Stimulated activated naive CD8-positive, alpha-beta T cell treated with anti-CD3 and anti-CD28 coated beads, Interleukin-15, amount 100 ng/mL, for 72 hours (primary cell): ENCODE measurements at regions not wholly inside any gene's neighbourhood (a gene's known extent, or its start where the extent isn't known, plus 50 kb on each side); places are given as distances from the start of the nearest gene placed in this dataset.

Source experiments
- ATAC-seq: fragments of 150-1000 bp; cut with Tn5 transposase; 2 replicates; pipeline ENCODE4 v1.10.0; 2021; ENCODE audit warnings: mild to moderate bottlenecking, moderate library complexity
- DNase-seq, 2 donors: peaks; one replicate each; pipeline ENCODE4 v3.0.0; 2021 to 2022
- H3K27ac Mint-ChIP-seq, 2 donors: one replicate each; pipeline ENCODE4 v1.8.0; 2022; ENCODE audit warnings: mild to moderate bottlenecking in 2 of 2, mixed read lengths in 2 of 2, moderate library complexity in 2 of 2
- H3K27me3 Mint-ChIP-seq: one replicate; pipeline ENCODE4 v1.8.0; 2022; ENCODE audit warnings: mixed read lengths
- H3K4me1 Mint-ChIP-seq: one replicate; pipeline ENCODE4 v1.8.0; 2022; ENCODE audit warnings: mild to moderate bottlenecking, mixed read lengths
- H3K4me3 Mint-ChIP-seq, 2 donors: one replicate each; pipeline ENCODE4 v1.8.0; 2022; ENCODE audit warnings: mild to moderate bottlenecking in 2 of 2, mixed read lengths in 2 of 2, moderate library complexity in 1 of 2
- H3K9me3 Mint-ChIP-seq, 2 donors: one replicate each; pipeline ENCODE4 v1.8.0; 2022; ENCODE audit warnings: mixed read lengths in 2 of 2

DNA sequence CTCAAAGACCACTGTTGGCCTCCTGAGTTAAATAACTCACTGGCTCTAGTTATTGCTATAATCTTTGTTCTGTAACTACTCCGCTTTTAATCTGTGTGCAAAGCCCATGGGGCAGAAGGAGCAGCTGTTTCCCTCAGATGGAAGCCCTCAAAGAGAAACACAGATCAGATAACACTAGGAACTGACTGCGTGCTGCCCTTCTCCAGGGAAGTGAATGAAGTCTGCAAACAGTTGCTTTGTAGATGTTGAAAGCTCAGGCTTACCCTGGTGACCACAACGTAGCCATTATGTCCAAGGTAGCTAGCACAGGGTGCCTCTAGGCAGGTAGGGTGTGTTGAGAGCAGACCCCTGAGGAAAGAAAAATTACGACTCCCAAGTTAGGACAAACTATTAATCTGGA is 152.3 kb upstream of the STAC start:
- Mint-ChIP-seq H3K4me3 (no peak overlapping the region), H3K9me3 (no peaks in the 10 kb centered on the region), H3K27me3 (no peaks in the 10 kb centered on the region), H3K4me1 (no peaks in the 10 kb centered on the region), H3K27ac (no peak overlapping the region)
- ATAC-seq (no peak), DNase-seq (no peak)

DNA sequence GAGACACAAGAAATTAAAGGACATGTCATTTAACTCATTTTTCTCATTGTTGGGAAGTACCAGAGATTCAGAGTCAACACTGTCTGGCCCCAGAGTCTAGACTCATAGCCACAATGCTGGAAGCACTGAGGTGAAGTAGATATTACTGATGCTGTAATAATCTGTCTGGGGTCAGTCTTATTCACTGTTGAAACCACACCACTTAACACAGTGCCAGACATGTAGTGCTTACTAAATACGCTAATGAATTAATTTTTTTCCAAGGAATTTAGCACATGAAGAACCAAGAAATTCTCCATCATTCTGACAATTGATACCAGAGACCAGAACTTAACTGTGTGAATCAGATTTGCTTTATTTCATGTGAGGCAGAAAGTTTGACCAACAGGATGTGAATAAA is 150.8 kb upstream of the STAC start:
- H3K27me3 Mint-ChIP-seq: no peaks in the 10 kb centered on the region
- no peak for ATAC-seq
- no peak overlapping the region for H3K27ac Mint-ChIP-seq
- H3K4me3 Mint-ChIP-seq: no peak overlapping the region
- H3K9me3 Mint-ChIP-seq: peaks cover 8% of the 10 kb centered on the region in 2 donors
- H3K4me1 Mint-ChIP-seq: no peaks in the 10 kb centered on the region
- no peak for DNase-seq

DNA sequence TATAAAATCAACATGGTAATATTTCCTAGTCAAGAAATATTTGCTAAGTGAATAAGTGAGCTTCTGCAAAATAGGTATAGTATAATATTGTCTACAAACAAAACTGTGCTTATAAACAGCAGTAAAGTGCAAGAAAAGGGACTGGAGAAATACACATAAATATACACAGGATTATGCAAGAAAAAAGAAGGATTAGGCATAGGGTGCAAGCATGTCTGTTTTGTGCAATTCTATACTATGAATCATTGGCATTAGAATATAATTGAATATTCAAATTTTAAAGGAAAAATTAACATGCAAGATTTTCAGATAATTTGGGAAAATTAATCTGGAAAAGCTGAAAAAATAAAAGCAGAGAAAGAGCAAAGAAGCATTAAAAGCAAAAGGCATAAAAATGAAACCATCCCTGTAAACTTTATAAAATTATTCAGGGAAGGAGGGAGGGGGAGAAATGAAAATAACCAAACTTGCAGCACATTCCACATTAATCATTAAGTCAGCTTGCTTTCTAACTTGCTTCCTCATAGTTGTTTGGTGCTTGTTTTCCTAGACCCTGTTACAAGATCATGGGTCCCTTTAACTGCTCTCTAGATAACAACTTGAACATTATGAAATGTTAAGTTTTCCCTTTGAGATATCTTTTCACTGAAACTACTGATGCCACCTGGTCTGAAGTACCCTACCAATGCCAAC is 147.4 kb upstream of the STAC start:
- Mint-ChIP-seq H3K27me3 (no peaks in the 10 kb centered on the region), H3K4me3 (no peak overlapping the region), H3K9me3 (peaks cover 18 to 24% of the 10 kb centered on the region in 2 donors), H3K4me1 (no peaks in the 10 kb centered on the region), H3K27ac (no peak overlapping the region)
- DNase-seq (no peak), ATAC-seq (no peak)

DNA sequence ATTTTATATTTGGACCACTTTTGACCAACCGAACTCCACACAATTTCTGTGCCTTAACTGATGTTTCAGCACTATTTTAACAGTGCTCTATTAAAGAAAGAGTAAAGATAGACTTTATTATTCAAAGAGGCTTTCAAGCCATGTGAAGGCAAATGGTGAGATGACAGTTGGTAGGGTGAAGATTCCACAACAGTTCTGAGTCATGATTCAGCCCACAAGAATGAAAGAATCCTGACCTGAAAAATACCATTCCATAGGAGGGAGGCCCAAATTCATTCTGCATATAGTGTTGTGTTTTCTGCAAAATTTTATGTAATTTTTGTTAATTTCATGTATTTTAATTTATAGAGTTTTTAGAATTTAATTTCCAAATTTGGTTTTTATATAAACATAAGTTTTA is 135.6 kb upstream of the STAC start:
- H3K27ac Mint-ChIP-seq: no peak overlapping the region
- H3K9me3 Mint-ChIP-seq: no peaks in the 10 kb centered on the region
- no peaks in the 10 kb centered on the region for H3K4me1 Mint-ChIP-seq
- DNase-seq (no peak), ATAC-seq (no peak)
- H3K4me3 Mint-ChIP-seq: no peak overlapping the region
- no peaks in the 10 kb centered on the region for H3K27me3 Mint-ChIP-seq

DNA sequence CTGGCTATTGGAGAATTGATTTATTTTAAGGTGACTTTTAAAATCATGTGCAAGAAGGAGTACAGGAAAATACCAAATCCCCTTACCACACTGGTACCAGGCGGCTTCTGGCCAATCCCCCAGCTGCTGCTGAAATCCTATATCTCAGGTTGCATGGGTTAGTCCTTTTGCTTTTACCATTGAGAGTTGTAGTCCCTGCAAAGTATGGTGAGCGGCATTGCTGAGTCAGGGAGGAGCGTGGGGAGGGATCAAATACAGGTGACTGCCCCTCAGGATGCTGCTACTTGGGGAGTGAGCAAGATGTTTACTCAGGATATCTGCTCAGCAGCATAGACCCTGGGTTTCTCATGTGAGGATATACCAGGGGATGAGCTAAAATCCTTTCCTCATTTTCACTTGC is 131.9 kb upstream of the STAC start:
- no peak overlapping the region for H3K4me3 Mint-ChIP-seq
- no peaks in the 10 kb centered on the region for H3K4me1 Mint-ChIP-seq
- H3K27me3 Mint-ChIP-seq: no peaks in the 10 kb centered on the region
- peaks cover 16 to 28% of the 10 kb centered on the region in 2 donors for H3K9me3 Mint-ChIP-seq
- no peak overlapping the region for H3K27ac Mint-ChIP-seq
- ATAC-seq: no peak
- no peak for DNase-seq

DNA sequence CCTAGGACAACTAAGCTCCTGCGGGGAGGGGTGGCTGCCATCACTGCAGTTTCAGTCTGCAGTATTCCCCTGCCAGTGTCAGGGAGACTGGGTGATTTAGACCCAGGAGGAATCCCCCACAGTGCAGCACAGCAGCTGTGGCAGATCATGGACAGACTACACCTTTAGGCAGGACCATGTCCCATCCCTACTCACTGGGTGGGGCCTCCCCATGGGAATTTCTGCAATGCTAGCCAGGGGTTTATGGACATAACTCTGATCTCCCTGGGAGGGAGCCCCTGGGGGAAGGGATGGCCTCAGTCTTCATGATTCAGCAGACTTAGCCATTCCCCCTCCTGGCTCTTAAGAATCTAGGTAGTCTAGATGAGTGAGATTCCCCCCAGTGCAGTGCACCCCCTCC is 130.1 kb upstream of the STAC start:
- ATAC-seq (no peak), DNase-seq (no peak)
- Mint-ChIP-seq H3K27ac (no peak overlapping the region), H3K27me3 (no peaks in the 10 kb centered on the region), H3K9me3 (peaks cover 21 to 35% of the 10 kb centered on the region in 2 donors), H3K4me1 (no peaks in the 10 kb centered on the region), H3K4me3 (no peak overlapping the region)

DNA sequence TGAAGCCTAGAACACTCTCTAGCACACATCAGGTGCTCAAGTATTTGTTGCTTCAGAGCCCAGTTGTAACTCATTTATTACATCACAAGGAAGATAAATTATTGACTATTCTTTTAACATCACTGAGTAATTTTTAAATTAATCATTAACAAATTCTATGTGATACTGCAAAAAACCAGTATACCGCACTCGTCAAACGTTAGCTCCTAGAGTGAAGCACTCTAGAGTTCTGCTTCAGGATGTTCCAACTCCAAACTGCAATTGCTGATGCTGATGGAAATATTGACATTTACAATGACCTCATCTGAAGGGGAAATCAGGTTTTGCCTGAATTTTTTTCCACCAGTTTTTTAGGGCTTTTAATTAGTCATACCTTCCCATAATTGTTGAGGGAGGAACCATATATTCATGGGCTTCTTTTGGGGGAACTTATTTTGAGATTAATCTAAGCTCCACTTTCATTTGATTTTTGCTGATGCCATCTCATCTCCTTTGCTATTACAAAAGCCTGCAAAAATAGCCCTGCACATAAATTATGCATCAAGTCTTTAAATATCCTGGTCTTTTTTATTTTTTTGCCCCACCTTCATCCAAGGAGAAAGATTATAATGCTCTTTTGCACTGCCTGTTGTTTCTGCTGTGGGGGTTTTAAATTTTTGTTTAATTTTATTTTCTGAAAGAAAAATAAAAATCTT is 123.0 kb upstream of the STAC start:
- no peaks in the 10 kb centered on the region for H3K4me1 Mint-ChIP-seq
- ATAC-seq (no peak), DNase-seq (no peak)
- peaks cover 16 to 23% of the 10 kb centered on the region in 2 donors for H3K9me3 Mint-ChIP-seq
- no peaks in the 10 kb centered on the region for H3K27me3 Mint-ChIP-seq
- H3K4me3 Mint-ChIP-seq: no peak overlapping the region
- H3K27ac Mint-ChIP-seq: no peak overlapping the region

DNA sequence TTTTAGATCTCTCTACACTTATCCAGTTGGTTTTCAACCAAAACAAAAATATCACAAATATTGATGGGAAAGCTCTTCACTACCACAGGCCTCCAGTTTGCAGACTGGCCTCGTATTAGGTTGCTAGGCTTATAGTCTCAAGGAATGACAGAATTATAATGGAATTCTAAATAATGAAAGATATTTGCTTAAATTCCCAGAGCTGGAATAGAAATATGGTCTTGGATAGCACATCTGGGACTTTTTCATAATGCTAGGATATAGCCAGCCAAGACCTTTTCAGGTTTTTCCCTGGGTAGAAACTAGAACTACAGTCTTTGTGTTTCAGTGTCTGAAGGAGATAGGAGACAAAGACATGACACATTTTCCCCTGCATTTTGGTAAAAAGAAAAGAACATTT is 121.9 kb upstream of the STAC start:
- ATAC-seq: no peak
- no peaks in the 10 kb centered on the region for H3K27me3 Mint-ChIP-seq
- DNase-seq: no peak
- H3K4me1 Mint-ChIP-seq: no peaks in the 10 kb centered on the region
- peaks cover 13 to 23% of the 10 kb centered on the region in 2 donors for H3K9me3 Mint-ChIP-seq
- no peak overlapping the region for H3K27ac Mint-ChIP-seq
- H3K4me3 Mint-ChIP-seq: no peak overlapping the region

DNA sequence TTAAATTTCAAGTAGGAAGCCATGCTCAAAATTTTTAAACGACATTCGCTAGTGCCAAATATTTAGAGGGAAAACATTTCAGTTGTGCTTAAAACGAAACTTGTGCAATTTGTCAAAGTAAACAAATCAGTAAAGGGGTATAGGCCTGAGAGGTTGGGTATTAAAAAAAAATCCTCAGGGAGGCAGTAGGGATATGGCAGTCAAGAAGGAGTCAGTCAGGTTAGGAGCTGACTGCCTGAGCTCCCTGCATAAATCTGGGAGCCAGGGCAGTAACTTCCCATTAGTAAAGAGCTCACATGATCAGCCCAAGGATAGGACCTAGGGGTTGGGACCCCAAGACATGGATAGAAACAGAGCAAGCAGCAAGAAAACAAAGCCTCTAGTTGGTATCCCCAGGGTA is 120.7 kb upstream of the STAC start:
- Mint-ChIP-seq H3K27ac (peak overlapping the region in 1 of 2 donors; percentile 13), H3K4me3 (no peak overlapping the region), H3K9me3 (peaks cover 14 to 17% of the 10 kb centered on the region in 2 donors), H3K4me1 (no peaks in the 10 kb centered on the region), H3K27me3 (no peaks in the 10 kb centered on the region)
- DNase-seq (no peak), ATAC-seq (no peak)

DNA sequence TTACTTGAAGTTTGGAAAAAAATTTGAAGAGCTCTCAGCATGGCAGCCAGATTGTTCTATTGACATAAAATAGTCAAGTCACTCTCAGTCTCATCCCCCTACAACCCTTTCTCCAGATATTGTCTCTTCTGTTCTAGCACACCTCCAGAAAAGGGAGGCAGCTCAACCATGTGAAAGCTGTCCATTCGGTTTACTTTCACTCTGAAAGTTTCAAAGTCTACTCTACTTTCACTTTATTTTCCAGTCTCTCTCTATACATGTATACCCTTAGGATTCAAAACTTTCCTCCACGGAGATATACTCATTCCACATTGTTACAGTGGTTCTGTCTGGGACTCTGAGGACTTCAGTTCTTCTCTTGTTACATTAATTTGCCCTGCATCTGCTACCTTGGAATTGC is 111.0 kb upstream of the STAC start:
- Mint-ChIP-seq H3K4me3 (no peak overlapping the region), H3K27me3 (no peaks in the 10 kb centered on the region), H3K9me3 (peaks cover 6 to 16% of the 10 kb centered on the region in 2 donors), H3K27ac (no peak overlapping the region), H3K4me1 (no peaks in the 10 kb centered on the region)
- DNase-seq (no peak), ATAC-seq (no peak)

DNA sequence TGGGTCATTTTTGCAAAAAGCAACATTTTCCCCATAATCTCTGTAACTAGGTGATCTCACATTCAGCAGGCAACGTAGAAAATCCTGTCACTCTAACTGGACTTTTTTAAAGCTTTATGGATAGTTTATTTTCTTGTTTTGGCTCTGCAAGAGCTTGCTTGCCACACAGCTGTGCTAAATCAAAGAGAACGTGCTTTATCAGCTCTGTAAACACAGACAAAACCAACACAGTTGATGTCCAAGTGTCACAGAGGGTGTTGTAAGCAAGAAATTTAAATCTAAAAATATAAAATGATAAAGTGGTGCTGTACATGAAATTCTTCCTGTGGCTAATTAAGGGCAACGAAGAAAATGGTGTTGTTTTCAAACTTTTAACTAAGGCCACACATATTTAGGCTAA is 97.5 kb upstream of the STAC start:
- no peak overlapping the region for H3K27ac Mint-ChIP-seq
- no peaks in the 10 kb centered on the region for H3K27me3 Mint-ChIP-seq
- ATAC-seq: no peak
- H3K4me3 Mint-ChIP-seq: no peak overlapping the region
- no peaks in the 10 kb centered on the region for H3K9me3 Mint-ChIP-seq
- DNase-seq: no peak
- no peaks in the 10 kb centered on the region for H3K4me1 Mint-ChIP-seq

DNA sequence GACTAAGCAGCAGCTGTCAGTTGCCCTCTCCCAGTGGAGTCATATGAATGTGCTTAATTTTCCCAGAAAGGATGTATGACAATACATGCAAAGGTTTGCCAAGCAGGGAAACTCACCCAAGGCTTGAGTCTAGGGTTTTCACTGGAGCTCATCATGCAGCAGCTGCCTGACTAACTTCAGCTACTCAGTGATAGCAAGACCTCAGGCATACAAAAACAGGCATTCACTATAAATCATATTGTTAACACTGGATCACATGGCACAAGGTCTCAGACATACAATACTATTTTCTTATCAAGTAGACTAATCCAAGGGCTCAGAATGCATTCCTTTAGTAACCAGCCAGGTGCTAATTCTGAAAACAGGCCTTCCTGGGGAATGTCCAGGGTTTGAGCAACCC is 85.0 kb upstream of the STAC start:
- Mint-ChIP-seq H3K4me3 (no peak overlapping the region), H3K27ac (no peak overlapping the region), H3K4me1 (no peaks in the 10 kb centered on the region), H3K27me3 (no peaks in the 10 kb centered on the region), H3K9me3 (no peaks in the 10 kb centered on the region)
- ATAC-seq (no peak), DNase-seq (no peak)

DNA sequence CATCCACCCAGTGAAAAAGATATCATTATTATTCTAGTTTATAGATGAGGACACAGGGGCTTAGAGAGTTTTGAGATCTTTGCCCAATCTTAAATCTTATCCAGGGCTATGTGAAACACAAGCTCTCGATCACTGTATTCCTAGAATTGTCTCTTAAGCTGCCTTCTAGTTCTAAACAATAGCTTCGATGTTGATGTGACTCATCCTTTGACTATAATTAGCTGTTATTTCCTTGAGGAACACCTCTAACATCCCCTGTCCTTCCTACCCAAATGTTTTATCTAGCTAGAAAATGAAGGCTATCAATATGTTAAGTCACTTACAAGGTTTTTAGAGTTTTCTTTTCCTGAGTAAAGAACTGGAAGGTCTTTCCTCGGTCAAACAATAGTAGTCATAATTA is 83.1 kb upstream of the STAC start:
- no peaks in the 10 kb centered on the region for H3K9me3 Mint-ChIP-seq
- DNase-seq: no peak
- no peak for ATAC-seq
- H3K27me3 Mint-ChIP-seq: no peaks in the 10 kb centered on the region
- H3K4me3 Mint-ChIP-seq: no peak overlapping the region
- H3K27ac Mint-ChIP-seq: no peak overlapping the region
- no peaks in the 10 kb centered on the region for H3K4me1 Mint-ChIP-seq

DNA sequence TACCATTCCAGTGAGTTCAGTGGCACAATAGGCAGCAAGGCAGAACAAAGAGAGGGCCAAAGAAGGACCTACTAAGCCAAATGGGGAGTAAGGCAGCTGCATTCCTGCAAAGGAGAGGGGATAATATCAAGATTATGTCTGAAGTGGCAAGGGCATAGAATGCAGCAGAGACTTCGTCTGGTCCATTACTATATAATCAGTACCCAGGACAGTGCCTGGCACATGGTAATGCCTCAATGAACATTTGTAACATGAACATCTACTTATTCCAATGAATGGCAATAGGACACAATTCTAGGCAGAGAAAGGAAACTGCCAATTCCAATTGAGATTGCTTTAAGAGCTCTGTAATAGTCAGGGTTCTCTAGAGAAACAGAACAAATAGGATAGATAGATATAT is 82.1 kb upstream of the STAC start:
- no peak for DNase-seq
- H3K4me1 Mint-ChIP-seq: no peaks in the 10 kb centered on the region
- peaks cover 0 to 6% of the 10 kb centered on the region in 2 donors for H3K9me3 Mint-ChIP-seq

DNA sequence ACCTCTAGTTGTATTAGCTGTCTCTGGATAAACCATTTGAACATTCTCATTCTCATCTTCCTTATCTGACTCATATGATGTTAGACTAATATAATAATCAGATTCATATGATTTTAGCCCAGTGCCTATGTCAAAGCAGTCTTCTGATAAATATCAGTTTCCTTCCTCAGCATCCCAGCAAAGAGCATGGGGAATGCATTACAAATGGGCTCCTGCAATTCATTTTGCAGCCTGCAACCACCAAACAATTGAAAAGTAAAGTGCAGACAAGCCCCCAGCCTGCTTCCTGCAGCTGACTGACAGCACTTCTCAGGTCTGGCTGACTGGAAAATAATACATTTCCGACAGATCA is 78.2 kb upstream of the STAC start:
- Mint-ChIP-seq H3K27ac (no peak overlapping the region), H3K27me3 (no peaks in the 10 kb centered on the region), H3K4me1 (no peaks in the 10 kb centered on the region), H3K9me3 (peaks cover 0 to 9% of the 10 kb centered on the region in 2 donors), H3K4me3 (no peak overlapping the region)
- ATAC-seq: no peak
- DNase-seq: no peak

More for the DNA sequence above, 82.1 kb upstream of the STAC start:
- Mint-ChIP-seq H3K4me3 (no peak overlapping the region), H3K27me3 (no peaks in the 10 kb centered on the region), H3K27ac (no peak overlapping the region)
- ATAC-seq: no peak

DNA sequence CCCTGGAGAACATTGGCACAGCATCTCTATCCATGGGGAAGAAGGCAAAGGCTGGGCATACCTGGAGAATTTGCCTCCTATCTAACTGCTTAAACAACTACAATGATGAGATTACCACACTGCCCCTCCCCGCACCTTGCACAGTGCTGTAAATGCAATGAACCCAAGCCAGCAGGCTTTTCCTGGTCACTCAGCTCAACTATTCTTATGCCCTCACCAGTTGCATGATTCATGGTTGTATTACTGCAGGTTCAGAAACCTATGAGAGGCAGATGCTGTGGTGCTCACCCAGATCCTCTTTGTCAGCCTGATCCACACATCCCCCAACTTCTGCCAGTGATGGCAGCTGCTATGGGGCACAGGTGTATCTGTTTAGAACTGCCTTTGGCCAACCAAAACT is 77.7 kb upstream of the STAC start:
- H3K9me3 Mint-ChIP-seq: peaks cover 0 to 9% of the 10 kb centered on the region in 2 donors
- H3K27ac Mint-ChIP-seq: no peak overlapping the region
- DNase-seq (no peak), ATAC-seq (peak; percentile 23)
- H3K4me3 Mint-ChIP-seq: no peak overlapping the region
- H3K27me3 Mint-ChIP-seq: no peaks in the 10 kb centered on the region
- H3K4me1 Mint-ChIP-seq: no peaks in the 10 kb centered on the region

DNA sequence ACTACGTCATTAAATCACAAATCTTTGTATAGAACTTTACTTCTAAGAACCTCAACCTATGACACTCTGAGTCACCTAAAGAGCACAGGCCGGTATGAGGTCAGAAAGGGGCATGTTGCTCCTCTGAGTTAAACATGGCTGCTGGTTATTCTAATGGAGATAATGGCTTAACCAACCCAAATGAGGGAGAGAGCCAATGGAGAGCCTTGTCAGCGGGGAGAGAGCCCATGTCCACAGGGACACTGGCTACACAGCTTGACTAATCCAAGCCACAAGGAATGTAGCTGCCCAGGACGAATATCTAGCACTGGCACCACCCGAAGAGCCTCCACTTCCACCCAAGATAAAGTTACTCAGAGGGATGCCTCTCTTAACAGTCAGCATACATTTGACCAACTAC is 77.0 kb upstream of the STAC start:
- DNase-seq (no peak), ATAC-seq (no peak)
- Mint-ChIP-seq H3K9me3 (peaks cover 0 to 9% of the 10 kb centered on the region in 2 donors), H3K27me3 (no peaks in the 10 kb centered on the region), H3K4me3 (no peak overlapping the region), H3K27ac (peak overlapping the region in 1 of 2 donors; percentile 52), H3K4me1 (no peaks in the 10 kb centered on the region)
